Adrenal gland (tissue), 5 donors: ENCODE measurements at regions not wholly inside any gene's neighbourhood (a gene's known extent, or its start where the extent isn't known, plus 50 kb on each side); places are given as distances from the start of the nearest gene placed in this dataset.

Experiments
- CTCF ChIP-seq, 6 experiments: fragments of 450-650 bp in 4 of 6; fragments of 200-600 bp in 2 of 6; sonication (generic) in 1 of 6; IDR thresholded peaks; 1 replicate in 5 of 6; 2 replicates in 1 of 6; pipeline versions ENCODE4 v1.5.1 to v1.8.0; 2016 to 2021; ENCODE audit warnings: antibody characterized with exemption in 6 of 6, mild to moderate bottlenecking in 2 of 6, moderate library complexity in 1 of 6
- POLR2A ChIP-seq, 2 donors: fragments of 450-650 bp; IDR thresholded peaks; one replicate each; pipeline ENCODE4 v1.6.1; 2017; ENCODE audit warnings: antibody characterized with exemption in 2 of 2, mild to moderate bottlenecking in 2 of 2, moderate library complexity in 1 of 2
- donor health status: DM: no; HTN: no; CAD: no.

- TF ChIP-seq CTCF (IDR thresholded peaks at IDR 0.05) (no peak), POLR2A (IDR thresholded peaks at IDR 0.05) (no peak)
Observed at GRCh38 chr18:43501099-43501498, 223.8 kb upstream of the SYT4 start.
